H9 (cell line): ENCODE measurements at regions not wholly inside any gene's neighbourhood (a gene's known extent, or its start where the extent isn't known, plus 50 kb on each side); places are given as distances from the start of the nearest gene placed in this dataset.

Experiments
- DNase-seq: peaks from one replicate; pipeline ENCODE4 v3.0.0-alpha.2; 2017
- H2AFZ ChIP-seq: one replicate; pipeline ENCODE4 v1.6.1; 2013; ENCODE audit warnings: mild to moderate bottlenecking, low read length, control low read depth, moderate library complexity
- H2AK5ac ChIP-seq: 2 replicates; pipeline ENCODE4 v1.6.1; 2013; ENCODE audit warnings: low read length, control low read depth, mixed read lengths; ENCODE audit not compliant: insufficient read length
- H2BK120ac ChIP-seq: one replicate; pipeline ENCODE4 v1.6.1; 2013; ENCODE audit warnings: low read depth, mild to moderate bottlenecking, low read length, control low read depth, inconsistent platforms; ENCODE audit not compliant: poor library complexity, severe bottlenecking
- H2BK12ac ChIP-seq: 2 replicates; pipeline ENCODE4 v1.6.1; 2013; ENCODE audit warnings: low read length, control low read depth, mixed read lengths, low read depth; ENCODE audit not compliant: insufficient read length
- H2BK15ac ChIP-seq: 2 replicates; pipeline ENCODE4 v1.6.1; 2013; ENCODE audit warnings: low read depth, low read length, control low read depth
- H2BK20ac ChIP-seq: one replicate; pipeline ENCODE4 v1.6.1; 2013; ENCODE audit warnings: low read depth, mild to moderate bottlenecking, low read length, control low read depth, inconsistent platforms; ENCODE audit not compliant: poor library complexity, severe bottlenecking
- H2BK5ac ChIP-seq: 2 replicates; pipeline ENCODE4 v1.6.1; 2013; ENCODE audit warnings: low read length, control low read depth, mixed read lengths; ENCODE audit not compliant: insufficient read length
- H3K14ac ChIP-seq: 2 replicates; pipeline ENCODE4 v1.6.1; 2013; ENCODE audit warnings: low read length, control low read depth; ENCODE audit not compliant: insufficient read depth
- H3K18ac ChIP-seq: 2 replicates; pipeline ENCODE4 v1.6.1; 2013; ENCODE audit warnings: low read depth, mild to moderate bottlenecking, mixed read lengths, low read length, control low read depth; ENCODE audit not compliant: insufficient read length
- H3K23ac ChIP-seq: 2 replicates; pipeline ENCODE4 v1.6.1; 2013; ENCODE audit warnings: low read length, control low read depth, mixed read lengths, low read depth; ENCODE audit not compliant: insufficient read length
- H3K23me2 ChIP-seq: 2 replicates; pipeline ENCODE4 v1.6.1; 2013; ENCODE audit warnings: low read depth, mild to moderate bottlenecking, mixed read lengths, low read length, control low read depth; ENCODE audit not compliant: insufficient read length, poor library complexity, severe bottlenecking
- H3K27ac ChIP-seq: 2 replicates; pipeline ENCODE4 v1.5.1; 2013; ENCODE audit warnings: low read length, control low read depth, mixed read lengths, low read depth; ENCODE audit not compliant: insufficient read length
- H3K27me3 ChIP-seq: 2 replicates; pipeline ENCODE4 v1.6.1; 2013; ENCODE audit warnings: low read length, control low read depth, inconsistent platforms; ENCODE audit not compliant: insufficient read depth
- H3K4ac ChIP-seq: 2 replicates; pipeline ENCODE4 v1.6.1; 2013; ENCODE audit warnings: low read depth, mild to moderate bottlenecking, control low read depth, inconsistent platforms, low read length, moderate library complexity
- H3K4me1 ChIP-seq: 2 replicates; pipeline ENCODE4 v1.6.1; 2013; ENCODE audit warnings: low read length, control low read depth, inconsistent platforms; ENCODE audit not compliant: insufficient read depth
- H3K4me2 ChIP-seq: 2 replicates; pipeline ENCODE4 v1.6.1; 2013; ENCODE audit warnings: low read length, control low read depth, mixed read lengths; ENCODE audit not compliant: insufficient read length, insufficient read depth
- H3K56ac ChIP-seq: 2 replicates; pipeline ENCODE4 v1.6.1; 2013; ENCODE audit warnings: low read depth, mild to moderate bottlenecking, mixed read lengths, low read length, control low read depth; ENCODE audit not compliant: insufficient read length
- H3K79me1 ChIP-seq: 2 replicates; pipeline ENCODE4 v1.6.1; 2013; ENCODE audit warnings: low read depth, mild to moderate bottlenecking, moderate library complexity, low read length, control low read depth, inconsistent platforms; ENCODE audit not compliant: insufficient read depth, poor library complexity, severe bottlenecking
- H3K79me2 ChIP-seq: 2 replicates; pipeline ENCODE4 v1.6.1; 2013; ENCODE audit warnings: low read length, control low read depth, inconsistent platforms; ENCODE audit not compliant: insufficient read depth
- H3K9ac ChIP-seq: 2 replicates; pipeline ENCODE4 v1.6.1; 2013; ENCODE audit warnings: low read length, control low read depth, mixed read lengths; ENCODE audit not compliant: insufficient read length; ENCODE audit errors: extremely low read depth
- H3K9me3 ChIP-seq: one replicate; pipeline ENCODE4 v1.6.1; 2013; ENCODE audit warnings: low read depth, low read length, inconsistent platforms; ENCODE audit not compliant: control insufficient read depth
- H3T11ph ChIP-seq: one replicate; pipeline ENCODE4 v1.6.1; 2013; ENCODE audit warnings: mild to moderate bottlenecking, low read length, control low read depth, inconsistent platforms
- H4K20me1 ChIP-seq: one replicate; pipeline ENCODE4 v1.6.1; 2013; ENCODE audit not compliant: control insufficient read depth, insufficient read length, insufficient read depth
- H4K5ac ChIP-seq: 2 replicates; pipeline ENCODE4 v1.6.1; 2013; ENCODE audit warnings: low read depth, mild to moderate bottlenecking, mixed read lengths, low read length, control low read depth; ENCODE audit not compliant: insufficient read length
- H4K8ac ChIP-seq: replicated peaks from 2 replicates; pipeline ENCODE4 v1.6.1; 2013; ENCODE audit warnings: low read length, control low read depth, mixed read lengths, low read depth; ENCODE audit not compliant: insufficient read length
- H4K91ac ChIP-seq: 2 replicates; pipeline ENCODE4 v1.6.1; 2013; ENCODE audit warnings: low read depth, mild to moderate bottlenecking, moderate library complexity, mixed read lengths, low read length, control low read depth; ENCODE audit not compliant: insufficient read length
- H3K27ac Mint-ChIP-seq, 3 experiments: 2 replicates in 2 of 3; 3 replicates in 1 of 3; pipeline ENCODE4 v1.8.0; 2020 to 2021; ENCODE audit warnings: mixed read lengths in 3 of 3, mild to moderate bottlenecking in 1 of 3, moderate library complexity in 1 of 3
- H3K27me3 Mint-ChIP-seq: 2 replicates; pipeline ENCODE4 v1.8.0; 2021; ENCODE audit warnings: low read depth, mild to moderate bottlenecking, moderate library complexity, mixed read lengths
- H3K36me3 Mint-ChIP-seq, 3 experiments: 2 replicates in 2 of 3; 3 replicates in 1 of 3; pipeline ENCODE4 v1.8.0; 2020 to 2021; ENCODE audit warnings: low read depth in 3 of 3, mixed read lengths in 3 of 3; ENCODE audit not compliant: insufficient read depth in 1 of 3
- H3K4me1 Mint-ChIP-seq, 2 experiments: 2 replicates each; pipeline ENCODE4 v1.8.0; 2020; ENCODE audit warnings: mixed read lengths in 2 of 2
- H3K4me3 Mint-ChIP-seq, 2 experiments: 2 replicates in 1 of 2; 3 replicates in 1 of 2; pipeline ENCODE4 v1.8.0; 2020 to 2021; ENCODE audit warnings: mild to moderate bottlenecking in 2 of 2, mixed read lengths in 2 of 2, moderate library complexity in 1 of 2
- H3K9me3 Mint-ChIP-seq, 2 experiments: 2 replicates in 1 of 2; 3 replicates in 1 of 2; pipeline ENCODE4 v1.8.0; 2020; ENCODE audit warnings: mild to moderate bottlenecking in 2 of 2, mixed read lengths in 2 of 2, moderate library complexity in 1 of 2
- CTCF ChIP-seq: fragments of 200-600 bp; sonication (generic); conservative IDR thresholded peaks from 3 replicates; pipeline ENCODE4 v1.8.0; 2021; ENCODE audit warnings: antibody characterized with exemption, mild to moderate bottlenecking
- WGBS: extraction: QIAGEN DNeasy Blood & Tissue Kit; methylation state at CpG from one replicate; pipeline ENCODE4 v1.1.7; 2013; ENCODE audit warnings: missing lambda C conversion rate, low lambda C conversion rate, mixed read lengths; ENCODE audit not compliant: insufficient read length; ENCODE audit errors: extremely low coverage; 5-methylcytosine and 5-hydroxymethylcytosine counted together

GRCh38 chr21:18114810-18115209 is 129.8 kb upstream of the CHODL start:
- no peak overlapping the region for H4K91ac ChIP-seq
- H2AFZ ChIP-seq, result no peak overlapping the region
- H3K4me1 Mint-ChIP-seq, result no peaks in the 10 kb centered on the region
- H3K9me3 Mint-ChIP-seq, result no peaks in the 10 kb centered on the region
- DNase-seq, result no peak
- no peak overlapping the region for H2BK20ac ChIP-seq
- H3T11ph ChIP-seq, result no peak overlapping the region
- no peak overlapping the region for H3K56ac ChIP-seq
- no peaks in the 10 kb centered on the region for H3K79me1 ChIP-seq
- no peaks in the 10 kb centered on the region for H3K27me3 ChIP-seq
- H2BK5ac ChIP-seq, result no peak overlapping the region
- no peaks in the 10 kb centered on the region for H3K23me2 ChIP-seq
- H4K20me1 ChIP-seq, result no peaks in the 10 kb centered on the region
- H3K14ac ChIP-seq, result no peak overlapping the region
- no peak overlapping the region for H3K9ac ChIP-seq
- no peak overlapping the region for H3K4ac ChIP-seq
- no CpG with 5 or more reads among the region's 1 CpG for WGBS
- H2AK5ac ChIP-seq, result no peak overlapping the region
- no peaks in the 10 kb centered on the region for H3K79me2 ChIP-seq
- no peak overlapping the region for H3K18ac ChIP-seq
- no peak overlapping the region for H2BK12ac ChIP-seq
- H3K27ac Mint-ChIP-seq, result no peak overlapping the region
- no peaks in the 10 kb centered on the region for H3K4me1 ChIP-seq
- no peak overlapping the region for H4K8ac ChIP-seq
- H3K36me3 Mint-ChIP-seq, result no peaks in the 10 kb centered on the region
- no peaks in the 10 kb centered on the region for H3K9me3 ChIP-seq
- no peak overlapping the region for H2BK120ac ChIP-seq
- H2BK15ac ChIP-seq, result no peak overlapping the region
- no peak overlapping the region for H3K4me3 Mint-ChIP-seq
- no peak overlapping the region for H4K5ac ChIP-seq
- no peaks in the 10 kb centered on the region for H3K27me3 Mint-ChIP-seq
- H3K4me2 ChIP-seq, result no peak overlapping the region
- TF ChIP-seq CTCF, result no peak
- H3K27ac ChIP-seq, result no peak overlapping the region
- H3K23ac ChIP-seq, result no peak overlapping the region
